Kidney epithelial cell (primary cell): ENCODE measurements at regions not wholly inside any gene's neighbourhood (a gene's known extent, or its start where the extent isn't known, plus 50 kb on each side); places are given as distances from the start of the nearest gene placed in this dataset.

Source experiments
- DNase-seq: peaks from one replicate; pipeline ENCODE4 v3.0.0-alpha.2; 2010; ENCODE audit warnings: low read depth
- H3K27me3 ChIP-seq: 2 replicates; pipeline ENCODE4 v1.6.0; 2011; ENCODE audit warnings: low read length; ENCODE audit not compliant: control insufficient read depth, insufficient read depth
- H3K36me3 ChIP-seq: 2 replicates; pipeline ENCODE4 v1.5.1; 2011; ENCODE audit warnings: low read length; ENCODE audit not compliant: control insufficient read depth, insufficient read depth
- H3K4me3 ChIP-seq: 2 replicates; pipeline ENCODE4 v1.5.1; 2011; ENCODE audit warnings: low read depth, mild to moderate bottlenecking, control low read depth, low read length
- TF ChIP-seq, protein P1 (sequence below): IDR thresholded peaks from 2 replicates; pipeline ENCODE4 v1.5.1; 2011; ENCODE audit warnings: mild to moderate bottlenecking, moderate library complexity, low read length, control low read depth, inconsistent platforms; ENCODE audit not compliant: insufficient read depth, poor library complexity, severe bottlenecking

DNA sequence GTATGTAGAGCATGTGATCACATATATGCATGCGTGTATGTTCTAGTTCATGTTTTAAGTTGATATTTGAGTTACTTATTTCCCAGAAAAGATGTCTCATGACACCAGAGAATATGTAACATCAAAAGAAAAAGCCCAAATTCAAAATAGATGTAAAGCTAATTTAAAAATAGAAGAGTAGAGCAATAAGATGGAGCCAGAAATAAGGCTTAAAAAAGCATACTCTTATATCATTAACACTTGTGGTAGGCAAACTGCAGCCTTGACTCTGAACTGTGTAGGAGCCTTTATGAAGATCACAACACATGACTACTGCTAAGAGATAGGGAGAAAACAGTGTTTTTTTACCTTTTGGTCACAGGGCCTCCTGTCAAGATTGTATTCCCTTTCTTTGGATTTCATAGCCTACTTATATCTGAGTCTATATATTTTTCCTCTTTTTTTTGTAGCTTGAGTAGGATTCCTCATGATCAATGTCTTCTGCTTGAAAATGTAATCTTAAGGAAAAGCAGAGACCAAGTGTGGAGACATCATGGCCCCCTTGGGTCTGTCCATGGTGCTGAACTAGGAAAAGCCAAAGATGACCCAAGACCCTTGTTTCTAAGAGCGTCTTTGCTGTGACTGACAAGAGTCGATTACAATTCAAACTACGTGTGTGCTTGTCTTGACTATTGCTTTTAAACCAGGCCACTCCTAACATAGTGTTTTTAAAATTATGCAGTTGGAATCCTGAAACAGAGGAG lies 390.4 kb downstream of the SHISA9 start:
- no peaks in the 10 kb centered on the region for H3K36me3 ChIP-seq

DNA sequence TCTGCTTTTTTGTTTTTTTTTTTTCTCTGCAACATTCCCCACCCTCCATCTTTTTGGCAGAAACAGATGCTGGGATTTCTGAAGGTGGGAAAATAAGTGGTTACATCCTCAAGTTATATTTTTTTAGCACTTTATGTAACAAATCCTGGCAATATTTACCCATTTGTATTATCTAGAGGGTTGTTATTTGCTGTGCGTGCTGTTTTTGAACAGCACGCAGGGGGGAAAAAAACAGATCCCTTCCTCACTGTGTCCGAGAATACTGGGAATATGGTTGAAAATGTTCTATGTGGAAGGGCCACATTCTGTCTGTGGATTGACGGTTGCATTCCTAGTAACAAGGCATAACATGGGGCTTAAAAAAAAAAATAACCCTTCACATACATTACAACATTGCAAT lies 394.8 kb downstream of the SHISA9 start:
- Histone ChIP-seq H3K27me3 (no peaks in the 10 kb centered on the region), H3K4me3 (no peak overlapping the region), H3K36me3 (no peaks in the 10 kb centered on the region)
- no peak for DNase-seq
- TF ChIP-seq, protein P1, sequence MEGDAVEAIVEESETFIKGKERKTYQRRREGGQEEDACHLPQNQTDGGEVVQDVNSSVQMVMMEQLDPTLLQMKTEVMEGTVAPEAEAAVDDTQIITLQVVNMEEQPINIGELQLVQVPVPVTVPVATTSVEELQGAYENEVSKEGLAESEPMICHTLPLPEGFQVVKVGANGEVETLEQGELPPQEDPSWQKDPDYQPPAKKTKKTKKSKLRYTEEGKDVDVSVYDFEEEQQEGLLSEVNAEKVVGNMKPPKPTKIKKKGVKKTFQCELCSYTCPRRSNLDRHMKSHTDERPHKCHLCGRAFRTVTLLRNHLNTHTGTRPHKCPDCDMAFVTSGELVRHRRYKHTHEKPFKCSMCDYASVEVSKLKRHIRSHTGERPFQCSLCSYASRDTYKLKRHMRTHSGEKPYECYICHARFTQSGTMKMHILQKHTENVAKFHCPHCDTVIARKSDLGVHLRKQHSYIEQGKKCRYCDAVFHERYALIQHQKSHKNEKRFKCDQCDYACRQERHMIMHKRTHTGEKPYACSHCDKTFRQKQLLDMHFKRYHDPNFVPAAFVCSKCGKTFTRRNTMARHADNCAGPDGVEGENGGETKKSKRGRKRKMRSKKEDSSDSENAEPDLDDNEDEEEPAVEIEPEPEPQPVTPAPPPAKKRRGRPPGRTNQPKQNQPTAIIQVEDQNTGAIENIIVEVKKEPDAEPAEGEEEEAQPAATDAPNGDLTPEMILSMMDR, result no peak

More for the DNA sequence above, 390.4 kb downstream of the SHISA9 start:
- H3K27me3 ChIP-seq, result no peaks in the 10 kb centered on the region
- TF ChIP-seq, protein P1, result no peak
- no peak for DNase-seq
- no peak overlapping the region for H3K4me3 ChIP-seq

DNA sequence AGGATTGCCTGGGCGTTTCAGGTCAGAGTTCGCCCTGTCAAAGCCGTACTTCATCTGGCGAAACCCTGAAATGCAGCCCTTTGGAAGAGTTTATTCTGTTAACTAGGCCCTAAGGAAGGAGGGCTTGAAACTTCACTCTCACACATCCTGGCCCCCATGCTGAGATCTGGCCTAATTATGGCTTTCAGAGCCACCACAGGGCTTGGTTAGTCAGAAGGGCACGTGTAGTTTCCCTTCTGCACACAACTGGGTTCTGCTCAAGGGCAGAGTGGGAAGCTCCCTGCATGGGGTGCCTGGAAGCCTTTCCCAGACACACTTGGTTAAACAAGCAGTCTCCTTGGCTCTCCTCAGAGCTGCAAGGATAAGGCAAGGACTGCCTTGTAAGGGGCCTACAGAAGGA lies 397.3 kb downstream of the SHISA9 start:
- H3K36me3 ChIP-seq, result no peaks in the 10 kb centered on the region
- no peaks in the 10 kb centered on the region for H3K27me3 ChIP-seq
- DNase-seq, result no peak
- H3K4me3 ChIP-seq, result no peak overlapping the region
- TF ChIP-seq, protein P1, result no peak

DNA sequence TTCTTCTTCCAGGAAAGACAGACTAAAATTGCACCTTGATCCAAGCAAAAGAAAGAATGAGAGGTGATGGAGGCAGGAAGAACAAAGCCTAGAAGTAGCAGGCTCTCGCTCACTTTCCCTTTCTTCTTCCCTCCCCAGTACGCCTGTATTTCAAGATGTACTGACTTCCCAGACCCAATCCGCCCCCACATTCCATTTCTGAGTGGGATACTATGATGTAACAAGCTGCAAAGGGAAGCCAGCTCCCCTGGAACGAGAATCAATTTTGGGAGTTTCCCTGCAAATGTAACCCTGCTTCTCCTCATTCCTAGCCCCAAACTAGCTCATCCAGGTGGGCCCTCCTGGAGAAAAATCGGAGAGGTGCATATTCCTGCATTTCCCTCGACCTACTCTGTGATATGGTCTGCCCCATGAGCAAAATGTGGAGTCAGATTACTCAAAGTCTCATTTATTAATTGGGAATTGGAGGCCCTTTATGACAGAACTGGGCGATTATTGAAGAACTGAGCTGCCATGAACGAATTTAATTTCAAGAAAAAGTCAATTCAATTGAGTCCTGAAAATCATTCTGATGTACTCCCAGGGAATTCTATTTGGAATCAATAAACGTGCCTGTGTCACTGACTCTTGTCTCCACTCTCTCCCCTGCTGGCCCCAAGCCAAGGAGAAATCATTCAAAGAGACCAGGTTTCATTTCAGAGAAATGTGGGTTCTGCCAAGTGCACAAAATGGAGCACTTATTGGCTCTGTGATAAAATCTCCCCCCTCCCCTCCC lies 398.9 kb downstream of the SHISA9 start:
- Histone ChIP-seq H3K4me3 (no peak overlapping the region), H3K36me3 (no peaks in the 10 kb centered on the region), H3K27me3 (no peaks in the 10 kb centered on the region)
- no peak for DNase-seq
- TF ChIP-seq, protein P1, result no peak

DNA sequence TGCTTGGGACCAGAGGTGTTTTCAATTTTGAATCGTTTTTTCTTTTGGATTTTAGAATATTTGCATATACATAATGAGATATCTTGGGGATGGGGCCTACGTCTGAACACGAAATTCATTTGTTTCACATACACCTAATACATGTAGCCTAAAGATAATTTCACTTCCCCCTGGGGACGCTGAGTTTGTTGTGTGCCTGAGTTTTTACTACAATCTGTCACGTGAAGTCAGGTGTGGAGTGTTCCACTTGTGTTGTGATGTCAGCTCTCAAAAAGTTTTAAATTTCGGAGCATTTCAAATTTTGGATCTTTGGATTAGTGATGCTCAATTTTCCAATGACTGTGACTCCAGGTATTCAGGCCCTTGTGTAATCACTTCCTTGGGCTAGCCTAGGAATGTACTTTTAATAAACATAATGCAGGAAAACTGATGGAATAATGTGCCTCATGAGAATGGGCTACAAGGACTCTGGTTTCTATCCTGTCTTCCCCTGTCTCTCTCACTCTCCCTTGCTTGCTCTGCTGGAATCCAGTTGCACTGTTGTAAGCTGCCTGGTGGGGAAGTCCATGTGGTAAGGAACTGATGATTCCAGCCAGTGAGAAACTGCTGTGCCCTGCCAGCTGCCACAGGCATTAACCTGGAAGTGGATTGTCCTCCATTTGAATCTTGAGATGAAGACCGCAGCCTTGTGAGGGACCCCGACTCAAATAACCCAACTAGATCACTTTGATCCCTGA lies 403.8 kb downstream of the SHISA9 start:
- TF ChIP-seq, protein P1, result no peak
- H3K36me3 ChIP-seq, result no peaks in the 10 kb centered on the region

More for the DNA sequence above, 403.8 kb downstream of the SHISA9 start:
- no peak overlapping the region for H3K4me3 ChIP-seq
- no peak for DNase-seq
- no peaks in the 10 kb centered on the region for H3K27me3 ChIP-seq
